H9 (cell line): ENCODE measurements at regions not wholly inside any gene's neighbourhood (a gene's known extent, or its start where the extent isn't known, plus 50 kb on each side); places are given as distances from the start of the nearest gene placed in this dataset.

Experiments
- DNase-seq: peaks from one replicate; pipeline ENCODE4 v3.0.0-alpha.2; 2017
- H2AFZ ChIP-seq: one replicate; pipeline ENCODE4 v1.6.1; 2013; ENCODE audit warnings: mild to moderate bottlenecking, low read length, control low read depth, moderate library complexity
- H2AK5ac ChIP-seq: 2 replicates; pipeline ENCODE4 v1.6.1; 2013; ENCODE audit warnings: low read length, control low read depth, mixed read lengths; ENCODE audit not compliant: insufficient read length
- H2BK120ac ChIP-seq: one replicate; pipeline ENCODE4 v1.6.1; 2013; ENCODE audit warnings: low read depth, mild to moderate bottlenecking, low read length, control low read depth, inconsistent platforms; ENCODE audit not compliant: poor library complexity, severe bottlenecking
- H2BK12ac ChIP-seq: 2 replicates; pipeline ENCODE4 v1.6.1; 2013; ENCODE audit warnings: low read length, control low read depth, mixed read lengths, low read depth; ENCODE audit not compliant: insufficient read length
- H2BK15ac ChIP-seq: 2 replicates; pipeline ENCODE4 v1.6.1; 2013; ENCODE audit warnings: low read depth, low read length, control low read depth
- H2BK20ac ChIP-seq: one replicate; pipeline ENCODE4 v1.6.1; 2013; ENCODE audit warnings: low read depth, mild to moderate bottlenecking, low read length, control low read depth, inconsistent platforms; ENCODE audit not compliant: poor library complexity, severe bottlenecking
- H2BK5ac ChIP-seq: 2 replicates; pipeline ENCODE4 v1.6.1; 2013; ENCODE audit warnings: low read length, control low read depth, mixed read lengths; ENCODE audit not compliant: insufficient read length
- H3K14ac ChIP-seq: 2 replicates; pipeline ENCODE4 v1.6.1; 2013; ENCODE audit warnings: low read length, control low read depth; ENCODE audit not compliant: insufficient read depth
- H3K18ac ChIP-seq: 2 replicates; pipeline ENCODE4 v1.6.1; 2013; ENCODE audit warnings: low read depth, mild to moderate bottlenecking, mixed read lengths, low read length, control low read depth; ENCODE audit not compliant: insufficient read length
- H3K23ac ChIP-seq: 2 replicates; pipeline ENCODE4 v1.6.1; 2013; ENCODE audit warnings: low read length, control low read depth, mixed read lengths, low read depth; ENCODE audit not compliant: insufficient read length
- H3K23me2 ChIP-seq: 2 replicates; pipeline ENCODE4 v1.6.1; 2013; ENCODE audit warnings: low read depth, mild to moderate bottlenecking, mixed read lengths, low read length, control low read depth; ENCODE audit not compliant: insufficient read length, poor library complexity, severe bottlenecking
- H3K27ac ChIP-seq: 2 replicates; pipeline ENCODE4 v1.5.1; 2013; ENCODE audit warnings: low read length, control low read depth, mixed read lengths, low read depth; ENCODE audit not compliant: insufficient read length
- H3K27me3 ChIP-seq: 2 replicates; pipeline ENCODE4 v1.6.1; 2013; ENCODE audit warnings: low read length, control low read depth, inconsistent platforms; ENCODE audit not compliant: insufficient read depth
- H3K4ac ChIP-seq: 2 replicates; pipeline ENCODE4 v1.6.1; 2013; ENCODE audit warnings: low read depth, mild to moderate bottlenecking, control low read depth, inconsistent platforms, low read length, moderate library complexity
- H3K4me1 ChIP-seq: 2 replicates; pipeline ENCODE4 v1.6.1; 2013; ENCODE audit warnings: low read length, control low read depth, inconsistent platforms; ENCODE audit not compliant: insufficient read depth
- H3K4me2 ChIP-seq: 2 replicates; pipeline ENCODE4 v1.6.1; 2013; ENCODE audit warnings: low read length, control low read depth, mixed read lengths; ENCODE audit not compliant: insufficient read length, insufficient read depth
- H3K56ac ChIP-seq: 2 replicates; pipeline ENCODE4 v1.6.1; 2013; ENCODE audit warnings: low read depth, mild to moderate bottlenecking, mixed read lengths, low read length, control low read depth; ENCODE audit not compliant: insufficient read length
- H3K79me1 ChIP-seq: 2 replicates; pipeline ENCODE4 v1.6.1; 2013; ENCODE audit warnings: low read depth, mild to moderate bottlenecking, moderate library complexity, low read length, control low read depth, inconsistent platforms; ENCODE audit not compliant: insufficient read depth, poor library complexity, severe bottlenecking
- H3K79me2 ChIP-seq: 2 replicates; pipeline ENCODE4 v1.6.1; 2013; ENCODE audit warnings: low read length, control low read depth, inconsistent platforms; ENCODE audit not compliant: insufficient read depth
- H3K9ac ChIP-seq: 2 replicates; pipeline ENCODE4 v1.6.1; 2013; ENCODE audit warnings: low read length, control low read depth, mixed read lengths; ENCODE audit not compliant: insufficient read length; ENCODE audit errors: extremely low read depth
- H3K9me3 ChIP-seq: one replicate; pipeline ENCODE4 v1.6.1; 2013; ENCODE audit warnings: low read depth, low read length, inconsistent platforms; ENCODE audit not compliant: control insufficient read depth
- H3T11ph ChIP-seq: one replicate; pipeline ENCODE4 v1.6.1; 2013; ENCODE audit warnings: mild to moderate bottlenecking, low read length, control low read depth, inconsistent platforms
- H4K20me1 ChIP-seq: one replicate; pipeline ENCODE4 v1.6.1; 2013; ENCODE audit not compliant: control insufficient read depth, insufficient read length, insufficient read depth
- H4K5ac ChIP-seq: 2 replicates; pipeline ENCODE4 v1.6.1; 2013; ENCODE audit warnings: low read depth, mild to moderate bottlenecking, mixed read lengths, low read length, control low read depth; ENCODE audit not compliant: insufficient read length
- H4K8ac ChIP-seq: replicated peaks from 2 replicates; pipeline ENCODE4 v1.6.1; 2013; ENCODE audit warnings: low read length, control low read depth, mixed read lengths, low read depth; ENCODE audit not compliant: insufficient read length
- H4K91ac ChIP-seq: 2 replicates; pipeline ENCODE4 v1.6.1; 2013; ENCODE audit warnings: low read depth, mild to moderate bottlenecking, moderate library complexity, mixed read lengths, low read length, control low read depth; ENCODE audit not compliant: insufficient read length
- H3K27ac Mint-ChIP-seq, 3 experiments: 2 replicates in 2 of 3; 3 replicates in 1 of 3; pipeline ENCODE4 v1.8.0; 2020 to 2021; ENCODE audit warnings: mixed read lengths in 3 of 3, mild to moderate bottlenecking in 1 of 3, moderate library complexity in 1 of 3
- H3K27me3 Mint-ChIP-seq: 2 replicates; pipeline ENCODE4 v1.8.0; 2021; ENCODE audit warnings: low read depth, mild to moderate bottlenecking, moderate library complexity, mixed read lengths
- H3K36me3 Mint-ChIP-seq, 3 experiments: 2 replicates in 2 of 3; 3 replicates in 1 of 3; pipeline ENCODE4 v1.8.0; 2020 to 2021; ENCODE audit warnings: low read depth in 3 of 3, mixed read lengths in 3 of 3; ENCODE audit not compliant: insufficient read depth in 1 of 3
- H3K4me1 Mint-ChIP-seq, 2 experiments: 2 replicates each; pipeline ENCODE4 v1.8.0; 2020; ENCODE audit warnings: mixed read lengths in 2 of 2
- H3K4me3 Mint-ChIP-seq, 2 experiments: 2 replicates in 1 of 2; 3 replicates in 1 of 2; pipeline ENCODE4 v1.8.0; 2020 to 2021; ENCODE audit warnings: mild to moderate bottlenecking in 2 of 2, mixed read lengths in 2 of 2, moderate library complexity in 1 of 2
- H3K9me3 Mint-ChIP-seq, 2 experiments: 2 replicates in 1 of 2; 3 replicates in 1 of 2; pipeline ENCODE4 v1.8.0; 2020; ENCODE audit warnings: mild to moderate bottlenecking in 2 of 2, mixed read lengths in 2 of 2, moderate library complexity in 1 of 2
- WGBS: extraction: QIAGEN DNeasy Blood & Tissue Kit; methylation state at CpG from one replicate; pipeline ENCODE4 v1.1.7; 2013; ENCODE audit warnings: missing lambda C conversion rate, low lambda C conversion rate, mixed read lengths; ENCODE audit not compliant: insufficient read length; ENCODE audit errors: extremely low coverage; 5-methylcytosine and 5-hydroxymethylcytosine counted together
- TF ChIP-seq, protein P1 (sequence below): fragments of 200-600 bp; sonication (generic); conservative IDR thresholded peaks from 3 replicates; pipeline ENCODE4 v1.8.0; 2021; ENCODE audit warnings: antibody characterized with exemption, mild to moderate bottlenecking

DNA sequence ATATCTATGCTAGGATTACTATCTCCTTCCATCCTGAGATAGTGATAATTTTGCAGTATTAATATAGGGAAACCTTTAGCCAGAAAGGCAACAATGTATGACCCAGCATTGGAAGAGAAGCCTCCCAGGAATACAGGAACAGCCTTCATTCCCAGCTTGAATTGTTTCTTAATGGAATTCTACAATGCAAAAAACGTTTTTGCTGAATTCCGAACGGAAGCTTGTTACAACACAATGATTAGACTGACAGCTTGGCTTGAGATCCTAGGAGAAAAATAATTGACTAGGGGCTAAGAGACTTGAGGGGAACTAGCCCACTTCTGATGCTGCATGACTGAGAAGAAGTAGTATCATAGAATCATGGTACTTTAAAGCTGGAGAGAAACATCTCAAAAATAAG lies 140.2 kb downstream of the RSL24D1 start:
- Histone ChIP-seq H2BK15ac (no peak overlapping the region), H2BK120ac (no peak overlapping the region), H3K18ac (no peak overlapping the region), H2AFZ (no peak overlapping the region), H3K79me1 (no peaks in the 10 kb centered on the region), H3T11ph (no peak overlapping the region), H3K9ac (no peak overlapping the region), H3K56ac (no peak overlapping the region), H4K91ac (no peak overlapping the region), H3K27ac (no peak overlapping the region), H3K4ac (no peak overlapping the region), H3K4me2 (no peak overlapping the region), H2BK12ac (no peak overlapping the region), H3K23me2 (no peaks in the 10 kb centered on the region), H3K23ac (no peak overlapping the region), H4K8ac (no peak overlapping the region), H2BK5ac (no peak overlapping the region), H2AK5ac (no peak overlapping the region), H3K14ac (no peak overlapping the region), H3K27me3 (no peaks in the 10 kb centered on the region), H3K4me1 (no peaks in the 10 kb centered on the region), H4K5ac (no peak overlapping the region), H4K20me1 (no peaks in the 10 kb centered on the region), H3K9me3 (no peaks in the 10 kb centered on the region), H3K79me2 (no peaks in the 10 kb centered on the region), H2BK20ac (no peak overlapping the region)
- no peak for DNase-seq
- TF ChIP-seq, protein P1, sequence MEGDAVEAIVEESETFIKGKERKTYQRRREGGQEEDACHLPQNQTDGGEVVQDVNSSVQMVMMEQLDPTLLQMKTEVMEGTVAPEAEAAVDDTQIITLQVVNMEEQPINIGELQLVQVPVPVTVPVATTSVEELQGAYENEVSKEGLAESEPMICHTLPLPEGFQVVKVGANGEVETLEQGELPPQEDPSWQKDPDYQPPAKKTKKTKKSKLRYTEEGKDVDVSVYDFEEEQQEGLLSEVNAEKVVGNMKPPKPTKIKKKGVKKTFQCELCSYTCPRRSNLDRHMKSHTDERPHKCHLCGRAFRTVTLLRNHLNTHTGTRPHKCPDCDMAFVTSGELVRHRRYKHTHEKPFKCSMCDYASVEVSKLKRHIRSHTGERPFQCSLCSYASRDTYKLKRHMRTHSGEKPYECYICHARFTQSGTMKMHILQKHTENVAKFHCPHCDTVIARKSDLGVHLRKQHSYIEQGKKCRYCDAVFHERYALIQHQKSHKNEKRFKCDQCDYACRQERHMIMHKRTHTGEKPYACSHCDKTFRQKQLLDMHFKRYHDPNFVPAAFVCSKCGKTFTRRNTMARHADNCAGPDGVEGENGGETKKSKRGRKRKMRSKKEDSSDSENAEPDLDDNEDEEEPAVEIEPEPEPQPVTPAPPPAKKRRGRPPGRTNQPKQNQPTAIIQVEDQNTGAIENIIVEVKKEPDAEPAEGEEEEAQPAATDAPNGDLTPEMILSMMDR = no peak
- Mint-ChIP-seq H3K36me3 (no peaks in the 10 kb centered on the region), H3K27me3 (no peaks in the 10 kb centered on the region), H3K4me3 (no peak overlapping the region), H3K4me1 (no peaks in the 10 kb centered on the region), H3K27ac (no peak overlapping the region), H3K9me3 (no peaks in the 10 kb centered on the region; a peak in 1 of 5 replicates)
- WGBS = no CpG with 5 or more reads among the region's 3 CpGs
